Keratinocyte (primary cell): ENCODE measurements at regions not wholly inside any gene's neighbourhood (a gene's known extent, or its start where the extent isn't known, plus 50 kb on each side); places are given as distances from the start of the nearest gene placed in this dataset.

ENCODE experiments used
- DNase-seq: peaks from one replicate; pipeline ENCODE4 v3.0.0-alpha.2; 2011; ENCODE audit warnings: low read depth, missing footprints, low spot score
- FAIRE-seq: peaks from 2 replicates; lab custom pipeline; 2011; peaks lifted over from hg19 to GRCh38; lab: Jason Lieb, UNC
- H2AFZ ChIP-seq: 2 replicates; pipeline ENCODE4 v1.6.0; 2012; ENCODE audit warnings: low read length, control low read depth, inconsistent platforms; ENCODE audit not compliant: control insufficient read depth
- H3K27ac ChIP-seq: 2 replicates; pipeline ENCODE4 v1.5.1; 2011; ENCODE audit warnings: low read length; ENCODE audit not compliant: control insufficient read depth, insufficient read depth
- H3K27me3 ChIP-seq: 3 replicates; pipeline ENCODE4 v1.6.0; 2011; ENCODE audit warnings: low read length; ENCODE audit not compliant: control insufficient read depth, insufficient read depth; ENCODE audit errors: extremely low read depth
- H3K36me3 ChIP-seq, 2 experiments: 2 replicates in 1 of 2; 3 replicates in 1 of 2; pipeline ENCODE4 v1.5.1; 2011; ENCODE audit warnings: low read length in 2 of 2, mild to moderate bottlenecking in 1 of 2; ENCODE audit not compliant: control insufficient read depth in 2 of 2, insufficient read depth in 2 of 2; ENCODE audit errors: extremely low read depth in 1 of 2
- H3K4me1 ChIP-seq: 3 replicates; pipeline ENCODE4 v1.5.1; 2011; ENCODE audit warnings: low read length; ENCODE audit not compliant: control insufficient read depth, insufficient read depth; ENCODE audit errors: extremely low read depth
- H3K4me2 ChIP-seq: 3 replicates; pipeline ENCODE4 v1.6.0; 2011; ENCODE audit warnings: low read depth, low read length; ENCODE audit not compliant: control insufficient read depth, insufficient read depth; ENCODE audit errors: extremely low read depth
- H3K4me3 ChIP-seq, 3 experiments: fragments of 200-600 bp in 1 of 3; sonication (generic) in 1 of 3; 2 replicates in 2 of 3; 3 replicates in 1 of 3; pipeline ENCODE4 v1.5.1; 2011 to 2016; ENCODE audit warnings: low read length in 3 of 3, mild to moderate bottlenecking in 3 of 3, control low read depth in 2 of 3, inconsistent platforms in 1 of 3, low read depth in 1 of 3, mixed read lengths in 1 of 3, mixed run types in 1 of 3, moderate library complexity in 1 of 3; ENCODE audit not compliant: control insufficient read depth in 2 of 3, insufficient read depth in 2 of 3; ENCODE audit errors: extremely low read depth in 1 of 3
- H3K79me2 ChIP-seq: 2 replicates; pipeline ENCODE4 v1.6.0; 2012; ENCODE audit warnings: low read length; ENCODE audit not compliant: control insufficient read depth, insufficient read depth
- H3K9ac ChIP-seq: 3 replicates; pipeline ENCODE4 v1.6.0; 2011; ENCODE audit warnings: low read length; ENCODE audit not compliant: control insufficient read depth, insufficient read depth; ENCODE audit errors: extremely low read depth
- H3K9me1 ChIP-seq: 3 replicates; pipeline ENCODE4 v1.6.0; 2011; ENCODE audit warnings: low read length; ENCODE audit not compliant: control insufficient read depth, insufficient read depth; ENCODE audit errors: extremely low read depth
- H3K9me3 ChIP-seq: 2 replicates; pipeline ENCODE4 v1.5.1; 2012; ENCODE audit warnings: low read depth, low read length; ENCODE audit not compliant: control insufficient read depth
- H4K20me1 ChIP-seq: 3 replicates; pipeline ENCODE4 v1.6.0; 2011; ENCODE audit warnings: low read length; ENCODE audit not compliant: control insufficient read depth, insufficient read depth; ENCODE audit errors: extremely low read depth
- CTCF ChIP-seq, 3 experiments: IDR thresholded peaks in 1 of 3; conservative IDR thresholded peaks in 1 of 3; optimal IDR thresholded peaks in 1 of 3; 2 replicates in 2 of 3; 3 replicates in 1 of 3; pipeline versions ENCODE3 to v1.5.1; 2011; ENCODE audit warnings: low read length in 3 of 3, mild to moderate bottlenecking in 3 of 3, moderate library complexity in 2 of 3, control low read depth in 1 of 3, inconsistent platforms in 1 of 3; ENCODE audit not compliant: insufficient read depth in 2 of 3; ENCODE audit errors: extremely low read depth in 1 of 3
- EZH2 ChIP-seq: IDR thresholded peaks from one replicate; pipeline ENCODE4 v1.6.1; 2012; ENCODE audit warnings: inconsistent platforms, mild to moderate bottlenecking, low read length, moderate library complexity
- dilution Hi-C: fragments of 300-500 bp; cut with MboI; formaldehyde crosslinking; loops from one replicate; pipeline ENCODE4 v1.7.0; 2020; ENCODE audit warnings: low sequenced_read_pairs; ENCODE audit not compliant: extremely low pct_ligation_motif_present

DNA sequence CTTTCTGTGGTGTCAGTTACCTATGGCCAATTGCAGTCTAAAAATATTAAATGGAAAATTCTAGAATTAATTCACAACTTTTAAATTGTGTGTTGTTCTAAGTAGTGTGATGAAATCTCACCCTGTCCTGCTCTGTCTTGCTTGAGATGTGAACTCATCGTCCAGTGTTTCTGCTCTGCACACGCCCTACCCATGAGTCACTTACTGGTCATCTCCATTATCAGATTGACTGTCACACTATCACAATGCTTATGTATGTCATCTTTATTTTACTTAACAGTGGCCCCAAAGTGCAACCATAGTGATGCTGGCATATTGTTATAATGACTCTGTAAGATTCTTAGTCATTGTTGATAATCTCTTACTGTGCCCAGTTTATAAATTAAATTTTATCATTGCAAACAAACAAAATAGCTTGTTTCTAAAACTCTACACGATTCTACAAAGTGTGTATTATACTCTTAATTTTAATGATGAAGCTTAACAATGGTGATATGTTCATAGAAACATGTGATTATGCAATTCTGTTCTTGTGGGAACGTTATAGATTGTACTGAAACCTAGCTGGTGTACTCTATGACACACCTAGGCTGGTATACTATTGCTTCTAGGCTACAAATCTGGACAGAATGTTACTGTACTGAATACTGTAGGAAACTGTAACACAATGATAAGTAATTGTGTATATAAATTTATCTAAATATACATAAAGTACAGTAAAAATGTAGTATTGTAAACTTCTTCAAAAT lies 1086.8 kb upstream of the PIK3C3 start:
- H3K9me1 ChIP-seq: no peaks in the 10 kb centered on the region
- H3K9me3 ChIP-seq: peaks cover 2% of the 10 kb centered on the region
- FAIRE-seq (peak; percentile 99), DNase-seq (peak; percentile 94)
- dilution Hi-C loops: no loop called here
- H3K27me3 ChIP-seq: no peaks in the 10 kb centered on the region
- peak overlapping the region; percentile 78 for H3K9ac ChIP-seq
- peak overlapping the region; percentile 62 for H3K4me2 ChIP-seq
- H3K27ac ChIP-seq: peak overlapping the region; percentile 99
- no peak overlapping the region for H3K4me3 ChIP-seq
- H3K4me1 ChIP-seq: peaks cover 27% of the 10 kb centered on the region
- H2AFZ ChIP-seq: no peak overlapping the region
- no peaks in the 10 kb centered on the region for H4K20me1 ChIP-seq
- no peaks in the 10 kb centered on the region for H3K36me3 ChIP-seq
- TF ChIP-seq EZH2: no peak
- no peak for TF ChIP-seq CTCF (optimal IDR thresholded peaks at IDR 0.05 in 1 of 3, IDR thresholded peaks at IDR 0.05 in 1 of 3, conservative IDR thresholded peaks at IDR 0.05 in 1 of 3; ENCODE audit: extremely low read depth in 1 of 3, insufficient read depth in 2 of 3, low read length in 3 of 3)
- H3K79me2 ChIP-seq: no peaks in the 10 kb centered on the region

- no peaks in the 10 kb centered on the region for H3K79me2 ChIP-seq
- peak overlapping the region; percentile 78 for H3K9ac ChIP-seq
- peak overlapping the region in 2 of 3 experiments; percentile 4 to 22 for H3K4me3 ChIP-seq
- dilution Hi-C loops: no loop called here
- H3K27me3 ChIP-seq: no peaks in the 10 kb centered on the region
- no peak for FAIRE-seq
- peak overlapping the region; percentile 13 for H2AFZ ChIP-seq
- H3K4me2 ChIP-seq: peak overlapping the region; percentile 62
- DNase-seq: peak; percentile 84
- no peaks in the 10 kb centered on the region for H3K9me1 ChIP-seq
- H3K27ac ChIP-seq: peak overlapping the region; percentile 99
- peaks cover 2% of the 10 kb centered on the region for H3K9me3 ChIP-seq
- H3K36me3 ChIP-seq: no peaks in the 10 kb centered on the region
- no peak for TF ChIP-seq CTCF (optimal IDR thresholded peaks at IDR 0.05 in 1 of 3, IDR thresholded peaks at IDR 0.05 in 1 of 3, conservative IDR thresholded peaks at IDR 0.05 in 1 of 3; ENCODE audit: extremely low read depth in 1 of 3, insufficient read depth in 2 of 3, low read length in 3 of 3)
- no peak for TF ChIP-seq EZH2
- H3K4me1 ChIP-seq: peaks cover 27% of the 10 kb centered on the region
- no peaks in the 10 kb centered on the region for H4K20me1 ChIP-seq
These were observed 1087.6 kb upstream of the PIK3C3 start for GRCh38 chr18:40867459-40867858.
